Mesothelial cell of epicardium (in vitro differentiated cells): ENCODE measurements at regions not wholly inside any gene's neighbourhood (a gene's known extent, or its start where the extent isn't known, plus 50 kb on each side); places are given as distances from the start of the nearest gene placed in this dataset.

Experiments
- DNase-seq, 2 experiments: peaks; one replicate each; pipeline ENCODE4 v3.0.0; 2021; ENCODE audit warnings: low spot score in 2 of 2; ENCODE audit not compliant: unreplicated experiment in 2 of 2
- H3K27ac Mint-ChIP-seq: 2 replicates; pipeline ENCODE4 v1.8.0; 2021; ENCODE audit warnings: mixed read lengths
- H3K27me3 Mint-ChIP-seq: 2 replicates; pipeline ENCODE4 v1.8.0; 2021; ENCODE audit warnings: low read depth, mixed read lengths
- H3K36me3 Mint-ChIP-seq: 2 replicates; pipeline ENCODE4 v1.8.0; 2021; ENCODE audit warnings: mixed read lengths
- H3K4me1 Mint-ChIP-seq: 2 replicates; pipeline ENCODE4 v1.8.0; 2021; ENCODE audit warnings: mixed read lengths
- H3K4me3 Mint-ChIP-seq: 2 replicates; pipeline ENCODE4 v1.8.0; 2021; ENCODE audit warnings: mild to moderate bottlenecking, moderate library complexity, mixed read lengths
- H3K9me3 Mint-ChIP-seq: 2 replicates; pipeline ENCODE4 v1.8.0; 2021; ENCODE audit warnings: mixed read lengths
- CTCF ChIP-seq: fragments of 200-600 bp; sonication (generic); IDR thresholded peaks from one replicate; pipeline ENCODE4 v1.5.0; 2021; ENCODE audit warnings: antibody characterized with exemption; ENCODE audit not compliant: unreplicated experiment

GRCh38 chr9:7869340-7869739 lies 69.8 kb upstream of the DMAC1 start:
- Mint-ChIP-seq H3K27me3 (no peaks in the 10 kb centered on the region), H3K27ac (no peak overlapping the region), H3K4me1 (no peaks in the 10 kb centered on the region), H3K9me3 (peaks cover 9% of the 10 kb centered on the region), H3K4me3 (no peak overlapping the region), H3K36me3 (no peaks in the 10 kb centered on the region)
- no peak for TF ChIP-seq CTCF
- DNase-seq: no peak

GRCh38 chr9:7862170-7862569 lies 62.6 kb upstream of the DMAC1 start:
- Mint-ChIP-seq H3K27me3 (no peaks in the 10 kb centered on the region), H3K9me3 (peaks cover 9% of the 10 kb centered on the region), H3K4me3 (no peak overlapping the region), H3K4me1 (peaks cover 29% of the 10 kb centered on the region), H3K27ac (no peak overlapping the region), H3K36me3 (no peaks in the 10 kb centered on the region)
- no peak for TF ChIP-seq CTCF
- no peak for DNase-seq

- Mint-ChIP-seq H3K27ac (no peak overlapping the region), H3K9me3 (peaks cover 9% of the 10 kb centered on the region), H3K4me3 (no peak overlapping the region), H3K36me3 (no peaks in the 10 kb centered on the region), H3K4me1 (peaks cover 29% of the 10 kb centered on the region), H3K27me3 (no peaks in the 10 kb centered on the region)
- TF ChIP-seq CTCF: no peak
- DNase-seq: no peak
Observed at GRCh38 chr9:7861086-7861485, 61.5 kb upstream of the DMAC1 start.

GRCh38 chr9:7860335-7860709 lies 60.7 kb upstream of the DMAC1 start:
- DNase-seq: no peak
- Mint-ChIP-seq H3K9me3 (peaks cover 5% of the 10 kb centered on the region), H3K4me3 (no peak overlapping the region), H3K4me1 (peaks cover 29% of the 10 kb centered on the region), H3K27ac (peak overlapping the region; percentile 40), H3K27me3 (no peaks in the 10 kb centered on the region), H3K36me3 (no peaks in the 10 kb centered on the region)
- no peak for TF ChIP-seq CTCF

GRCh38 chr9:7859701-7860334 lies 60.2 kb upstream of the DMAC1 start:
- peaks cover 29% of the 10 kb centered on the region for H3K4me1 Mint-ChIP-seq
- no peaks in the 10 kb centered on the region for H3K27me3 Mint-ChIP-seq
- no peak for DNase-seq
- H3K36me3 Mint-ChIP-seq: no peaks in the 10 kb centered on the region
- peak overlapping the region; percentile 40 for H3K27ac Mint-ChIP-seq
- no peaks in the 10 kb centered on the region for H3K9me3 Mint-ChIP-seq
- no peak overlapping the region for H3K4me3 Mint-ChIP-seq
- no peak for TF ChIP-seq CTCF

- no peak overlapping the region for H3K4me3 Mint-ChIP-seq
- H3K9me3 Mint-ChIP-seq: no peaks in the 10 kb centered on the region
- no peak for TF ChIP-seq CTCF
- no peaks in the 10 kb centered on the region for H3K27me3 Mint-ChIP-seq
- H3K27ac Mint-ChIP-seq: no peak overlapping the region
- peaks cover 29% of the 10 kb centered on the region for H3K4me1 Mint-ChIP-seq
- H3K36me3 Mint-ChIP-seq: no peaks in the 10 kb centered on the region
- no peak for DNase-seq
Observed at GRCh38 chr9:7858166-7858565, 58.6 kb upstream of the DMAC1 start.
